Heart left ventricle (tissue), 16 donors: ENCODE measurements at regions not wholly inside any gene's neighbourhood (a gene's known extent, or its start where the extent isn't known, plus 50 kb on each side); places are given as distances from the start of the nearest gene placed in this dataset.

Source experiments
- ATAC-seq, 4 donors: fragments of 200-7000 bp; cut with Tn5 transposase; one replicate each; pipeline ENCODE4 v1.9.1; 2020 to 2022; ENCODE audit warnings: moderate library complexity in 4 of 4, mild to moderate bottlenecking in 3 of 4, moderate number of reproducible peaks in 1 of 4
- DNase-seq, 5 donors: peaks; one replicate each; pipeline ENCODE4 v3.0.0-alpha.2; 2020
- H3K27ac ChIP-seq, 12 donors: fragments of 200-600 bp; sonication (generic) in 4 of 12; one replicate each; pipeline versions ENCODE4 v1.5.0 to v1.8.0; 2016 to 2022; ENCODE audit warnings: mild to moderate bottlenecking in 2 of 12
- H3K27me3 ChIP-seq, 9 donors: fragments of 200-600 bp; sonication (generic) in 2 of 9; one replicate each; pipeline versions ENCODE4 v1.5.1 to v1.8.0; 2016 to 2022; ENCODE audit warnings: mild to moderate bottlenecking in 3 of 9
- H3K36me3 ChIP-seq, 9 donors: fragments of 200-600 bp; sonication (generic) in 2 of 9; one replicate each; pipeline versions ENCODE4 v1.5.0 to v1.8.0; 2018 to 2022; ENCODE audit warnings: mild to moderate bottlenecking in 2 of 9
- H3K4me1 ChIP-seq, 12 donors: fragments of 200-600 bp; sonication (generic) in 4 of 12; one replicate each; pipeline versions ENCODE4 v1.5.0 to v1.8.0; 2016 to 2022; ENCODE audit warnings: mild to moderate bottlenecking in 3 of 12
- H3K4me3 ChIP-seq, 12 donors: fragments of 200-600 bp; sonication (generic) in 4 of 12; one replicate each; pipeline versions ENCODE4 v1.5.0 to v1.8.0; 2017 to 2022; ENCODE audit warnings: mild to moderate bottlenecking in 9 of 12, moderate library complexity in 4 of 12
- H3K9me3 ChIP-seq, 12 donors: fragments of 200-600 bp; sonication (generic) in 4 of 12; one replicate each; pipeline versions ENCODE4 v1.5.0 to v1.8.0; 2016 to 2022; ENCODE audit warnings: mild to moderate bottlenecking in 1 of 12
- CTCF ChIP-seq, 12 donors: fragments of 200-600 bp; sonication (generic) in 4 of 12; IDR thresholded peaks; one replicate each; pipeline versions ENCODE4 v1.5.0 to v1.8.0; 2018 to 2022; ENCODE audit warnings: antibody characterized with exemption in 12 of 12, mild to moderate bottlenecking in 5 of 12
- POLR2A ChIP-seq, 2 donors: fragments of 450-650 bp; IDR thresholded peaks; one replicate each; pipeline ENCODE4 v1.6.1; 2017; ENCODE audit warnings: antibody characterized with exemption in 2 of 2, mild to moderate bottlenecking in 2 of 2, moderate library complexity in 2 of 2
- WGBS, 4 donors: extraction: QIAGEN DNeasy Blood & Tissue Kit in 2 of 4; methylation state at CpG; one replicate each; pipeline versions ENCODE4 v1.1.5 to v1.1.7; 2013 to 2018; 5-methylcytosine and 5-hydroxymethylcytosine counted together
- intact Hi-C, 10 donors: fragments of 100-400 bp; cut with DNase I; formaldehyde crosslinking; loops; one replicate each; pipeline versions ENCODE4 v1.11.1 to v1.14.2; 2022
- donor health status: ischemic (EF 13 %, LVEDD 7.1; RV severe dilation, severe dysfunction).
- donor health status: healthy with polysubstance abuse.
- donor health status: DM: no; HTN: yes; CAD: no.
- donor health status: DM: no; HTN: no; CAD: no.
- donor health status: ischemic (EF 25% LVEDD 6.9; RV normal size, moderate dysfunction).
- donor health status: ischemic (EF 25% LVEDD 5.7; RV mildly dilated, moderate dysfunction).
- donor health status: healthy.
- donor health status: DM: yes; HTN: yes; CAD: no.
- donor health status: ischemic (EF 35%, LVEDD 5.7; RV mildly dilated, moderate dysfunction).
- donor health status: nonischemic (EF 11% LVEDD 7.7; RV severe dilation, severe dysfunction).
- donor health status: DM: yes; HTN: yes; CAD: no.
- donor health status: PGD.
- donor health status: ischemic (EF 29% LVEDD 5.4; RV normal size, mild dysfunction).
- donor health status: nonischemic (EF 23%, LVEDD 6.1; RV moderate dilation, normal function).

- no peak for DNase-seq
- Histone ChIP-seq H3K9me3 (no peaks in the 10 kb centered on the region), H3K4me1 (no peaks in the 10 kb centered on the region), H3K36me3 (no peaks in the 10 kb centered on the region), H3K27ac (no peak overlapping the region), H3K27me3 (no peaks in the 10 kb centered on the region), H3K4me3 (no peak overlapping the region)
- TF ChIP-seq POLR2A (IDR thresholded peaks at IDR 0.05) (no peak), CTCF (IDR thresholded peaks at IDR 0.05) (no peak)
- no peak for ATAC-seq
- 88 to 92% (median 90%) methylated on average over 10 of the region's 10 CpGs for WGBS, 4 donors
- intact Hi-C loops: no loop called here
These were observed 267.1 kb downstream of the SPATA31D1 start for GRCh38 chr9:82255481-82256176.

GRCh38 chr9:82260691-82261090 is 272.1 kb downstream of the SPATA31D1 start:
- ATAC-seq (no peak), DNase-seq (no peak)
- no peaks in the 10 kb centered on the region for H3K9me3 ChIP-seq
- WGBS, 4 donors: 66 to 72% (median 67%) methylated on average over 2 of the region's 2 CpGs
- no peaks in the 10 kb centered on the region for H3K36me3 ChIP-seq
- H3K27me3 ChIP-seq: no peaks in the 10 kb centered on the region
- TF ChIP-seq POLR2A (IDR thresholded peaks at IDR 0.05): no peak
- TF ChIP-seq CTCF (IDR thresholded peaks at IDR 0.05): no peak
- no peaks in the 10 kb centered on the region for H3K4me1 ChIP-seq
- no peak overlapping the region for H3K4me3 ChIP-seq
- intact Hi-C loops: no loop called here
- no peak overlapping the region for H3K27ac ChIP-seq

- ATAC-seq (no peak), DNase-seq (no peak)
- Histone ChIP-seq H3K27ac (no peak overlapping the region), H3K9me3 (no peaks in the 10 kb centered on the region), H3K36me3 (no peaks in the 10 kb centered on the region), H3K4me3 (no peak overlapping the region), H3K4me1 (no peaks in the 10 kb centered on the region), H3K27me3 (no peaks in the 10 kb centered on the region)
- intact Hi-C loops: no loop called here
- WGBS, 4 donors: 93 to 98% (median 95%) methylated on average over 1 of the region's 1 CpG
- TF ChIP-seq POLR2A (IDR thresholded peaks at IDR 0.05): no peak
- no peak for TF ChIP-seq CTCF (IDR thresholded peaks at IDR 0.05)
These were observed 275.0 kb downstream of the SPATA31D1 start for GRCh38 chr9:82263619-82264018.

GRCh38 chr9:82271106-82271561 is 282.6 kb downstream of the SPATA31D1 start:
- no peak for ATAC-seq
- H3K36me3 ChIP-seq: no peaks in the 10 kb centered on the region
- H3K27me3 ChIP-seq: peaks cover 0 to 5% (median 0%) of the 10 kb centered on the region in 9 donors
- H3K4me3 ChIP-seq: no peak overlapping the region
- H3K27ac ChIP-seq: no peak overlapping the region
- intact Hi-C loops: no loop called here
- TF ChIP-seq CTCF (IDR thresholded peaks at IDR 0.05) (no peak), POLR2A (IDR thresholded peaks at IDR 0.05) (no peak)
- 75 to 94% (median 82%) methylated on average over 1 of the region's 1 CpG for WGBS, 4 donors
- no peaks in the 10 kb centered on the region for H3K9me3 ChIP-seq
- H3K4me1 ChIP-seq: no peaks in the 10 kb centered on the region
- DNase-seq: no peak
